LNCaP clone FGC (cell line): ENCODE measurements at regions not wholly inside any gene's neighbourhood (a gene's known extent, or its start where the extent isn't known, plus 50 kb on each side); places are given as distances from the start of the nearest gene placed in this dataset.

Experiments
- DNase-seq: peaks from one replicate; pipeline ENCODE4 v3.0.0-alpha.2; 2011; ENCODE audit warnings: low read depth
- H3K4me3 ChIP-seq: 2 replicates; pipeline ENCODE4 v1.5.1; 2011; ENCODE audit warnings: mild to moderate bottlenecking, low read depth, low read length, control low read depth
- TF ChIP-seq, protein P1 (sequence below): IDR thresholded peaks from 2 replicates; pipeline ENCODE4 v1.5.1; 2012; ENCODE audit warnings: mild to moderate bottlenecking; ENCODE audit not compliant: control insufficient read depth, insufficient read depth; ENCODE audit errors: extremely low read depth

DNA sequence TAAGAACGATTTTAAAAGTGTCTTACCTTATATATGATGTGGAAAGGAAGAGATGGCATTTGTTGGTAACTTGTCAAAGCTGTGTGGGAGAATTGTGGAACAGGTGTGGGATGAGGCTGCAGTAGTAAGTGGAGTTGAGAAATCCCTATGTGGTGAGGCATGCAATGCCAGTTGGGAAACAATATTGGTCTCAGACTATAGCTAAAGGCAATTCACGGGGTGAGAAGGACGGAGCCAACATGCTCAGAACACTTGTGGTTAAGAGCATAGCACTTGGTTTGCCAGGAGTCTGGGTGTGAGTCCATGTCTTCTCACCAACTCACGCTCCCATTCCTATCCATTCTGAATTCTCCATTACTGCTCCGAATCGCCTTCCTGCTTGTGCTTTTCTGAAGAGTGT is 615.6 kb upstream of the ADAMTS9 start:
- TF ChIP-seq, protein P1, sequence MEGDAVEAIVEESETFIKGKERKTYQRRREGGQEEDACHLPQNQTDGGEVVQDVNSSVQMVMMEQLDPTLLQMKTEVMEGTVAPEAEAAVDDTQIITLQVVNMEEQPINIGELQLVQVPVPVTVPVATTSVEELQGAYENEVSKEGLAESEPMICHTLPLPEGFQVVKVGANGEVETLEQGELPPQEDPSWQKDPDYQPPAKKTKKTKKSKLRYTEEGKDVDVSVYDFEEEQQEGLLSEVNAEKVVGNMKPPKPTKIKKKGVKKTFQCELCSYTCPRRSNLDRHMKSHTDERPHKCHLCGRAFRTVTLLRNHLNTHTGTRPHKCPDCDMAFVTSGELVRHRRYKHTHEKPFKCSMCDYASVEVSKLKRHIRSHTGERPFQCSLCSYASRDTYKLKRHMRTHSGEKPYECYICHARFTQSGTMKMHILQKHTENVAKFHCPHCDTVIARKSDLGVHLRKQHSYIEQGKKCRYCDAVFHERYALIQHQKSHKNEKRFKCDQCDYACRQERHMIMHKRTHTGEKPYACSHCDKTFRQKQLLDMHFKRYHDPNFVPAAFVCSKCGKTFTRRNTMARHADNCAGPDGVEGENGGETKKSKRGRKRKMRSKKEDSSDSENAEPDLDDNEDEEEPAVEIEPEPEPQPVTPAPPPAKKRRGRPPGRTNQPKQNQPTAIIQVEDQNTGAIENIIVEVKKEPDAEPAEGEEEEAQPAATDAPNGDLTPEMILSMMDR, result no peak
- no peak overlapping the region for H3K4me3 ChIP-seq
- DNase-seq, result no peak

DNA sequence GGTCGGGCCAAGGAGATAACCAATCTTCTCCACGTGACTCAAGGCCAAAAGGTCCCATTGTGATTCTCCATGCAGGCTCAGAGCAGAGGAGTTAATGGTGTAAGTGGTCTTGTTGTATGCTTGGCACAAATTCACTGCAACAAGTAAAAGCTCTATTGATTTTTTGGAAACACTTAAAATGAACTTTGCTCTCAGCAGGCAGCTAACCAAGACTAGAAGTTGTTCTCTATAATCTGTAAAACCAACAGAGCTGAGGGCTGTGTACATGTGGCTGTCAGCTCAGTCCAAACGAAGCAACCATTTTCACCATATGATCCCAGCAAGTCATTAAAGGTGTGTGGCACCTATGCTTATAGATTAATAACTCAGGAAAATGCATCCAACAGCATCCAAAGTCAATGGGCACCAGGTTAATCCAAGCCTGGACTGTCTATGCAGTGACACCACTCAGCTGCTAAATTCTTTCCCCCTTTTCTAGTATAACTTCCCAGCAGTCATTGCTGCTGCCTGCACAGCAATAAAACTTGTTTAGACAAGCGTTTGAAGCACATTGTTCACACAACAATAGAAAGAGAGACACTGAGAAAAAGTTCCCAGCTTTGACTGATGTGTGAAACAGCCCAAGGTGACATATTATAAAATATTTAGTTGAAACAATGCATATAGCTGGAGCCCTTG is 603.8 kb upstream of the ADAMTS9 start:
- DNase-seq, result no peak
- TF ChIP-seq, protein P1, result no peak
- no peak overlapping the region for H3K4me3 ChIP-seq

DNA sequence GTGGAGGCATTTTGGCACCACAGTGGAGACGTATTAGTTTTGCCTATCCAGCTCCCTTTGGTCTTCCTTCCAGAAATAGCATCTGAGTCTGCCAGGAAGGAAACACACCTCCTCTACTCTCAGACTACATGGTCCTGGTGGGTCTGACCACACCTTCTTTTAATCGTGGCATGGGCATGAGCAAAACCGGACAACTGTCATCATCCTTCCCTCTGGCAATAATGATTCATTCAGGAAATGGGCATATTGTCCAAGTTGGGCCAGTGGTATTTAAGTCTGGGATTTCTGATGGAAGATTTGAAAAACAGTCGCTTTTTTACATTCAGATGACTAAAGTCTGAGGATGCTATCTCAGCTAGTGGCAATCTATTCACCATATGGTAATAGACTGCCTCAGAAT is 601.0 kb upstream of the ADAMTS9 start:
- no peak overlapping the region for H3K4me3 ChIP-seq
- TF ChIP-seq, protein P1, result no peak
- no peak for DNase-seq

DNA sequence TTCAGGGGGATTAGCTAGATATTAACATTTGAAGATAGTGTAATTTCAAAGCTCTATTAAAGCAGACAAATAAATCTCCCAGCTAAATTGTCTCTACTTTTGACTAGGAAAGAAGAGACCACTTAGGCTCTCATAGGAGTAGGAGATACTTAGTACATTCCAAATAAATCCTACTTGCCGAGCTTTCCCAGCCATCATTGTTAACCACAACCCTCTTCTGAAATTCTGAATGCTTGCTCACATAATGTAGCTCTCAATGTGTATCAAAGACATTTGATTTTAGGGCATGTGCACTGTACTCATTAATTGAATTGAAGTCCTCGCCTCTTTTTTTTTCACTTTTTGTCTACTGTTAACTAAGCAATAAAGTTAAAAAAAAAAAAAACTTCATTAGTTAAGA is 598.2 kb upstream of the ADAMTS9 start:
- no peak for DNase-seq
- H3K4me3 ChIP-seq, result no peak overlapping the region
- TF ChIP-seq, protein P1, result no peak

DNA sequence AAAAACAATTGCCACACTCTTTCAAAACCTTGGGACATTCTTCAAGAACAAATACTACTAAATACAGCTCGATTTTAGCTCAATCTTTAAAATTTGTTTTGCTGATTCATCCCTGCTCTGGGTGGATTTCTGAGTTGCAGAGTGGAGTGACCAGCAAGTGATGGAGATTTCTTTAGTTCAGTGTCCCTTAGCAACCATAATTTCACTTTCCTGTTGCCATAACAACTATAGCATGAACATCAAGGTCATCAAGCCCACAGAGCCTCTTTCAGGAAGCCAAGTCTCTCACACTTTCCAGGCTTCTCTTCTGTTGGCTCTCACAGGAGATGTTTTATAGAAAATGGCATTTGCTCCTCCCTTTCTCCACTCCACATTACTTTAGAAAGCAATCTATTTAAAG is 597.2 kb upstream of the ADAMTS9 start:
- H3K4me3 ChIP-seq, result no peak overlapping the region
- TF ChIP-seq, protein P1, result no peak
- no peak for DNase-seq

DNA sequence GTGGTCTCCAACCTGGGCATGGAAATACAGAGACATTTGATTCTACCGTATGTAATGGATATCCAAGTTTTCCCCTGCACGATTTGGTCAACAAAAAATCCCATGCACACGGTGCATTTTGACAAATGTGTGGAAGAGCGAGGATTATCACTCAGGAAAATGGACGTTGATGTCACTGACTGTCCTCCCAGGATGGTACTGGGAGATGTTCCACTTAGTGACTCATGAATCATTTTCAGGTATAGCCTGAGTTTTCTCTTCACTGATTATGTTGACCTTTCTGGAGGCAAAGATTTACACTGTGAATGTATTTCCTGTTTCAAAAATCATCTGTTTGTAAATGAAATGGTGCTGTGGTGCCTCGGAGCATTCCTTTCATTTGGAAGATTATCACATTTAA is 596.7 kb upstream of the ADAMTS9 start:
- no peak overlapping the region for H3K4me3 ChIP-seq
- TF ChIP-seq, protein P1, result no peak
- no peak for DNase-seq

DNA sequence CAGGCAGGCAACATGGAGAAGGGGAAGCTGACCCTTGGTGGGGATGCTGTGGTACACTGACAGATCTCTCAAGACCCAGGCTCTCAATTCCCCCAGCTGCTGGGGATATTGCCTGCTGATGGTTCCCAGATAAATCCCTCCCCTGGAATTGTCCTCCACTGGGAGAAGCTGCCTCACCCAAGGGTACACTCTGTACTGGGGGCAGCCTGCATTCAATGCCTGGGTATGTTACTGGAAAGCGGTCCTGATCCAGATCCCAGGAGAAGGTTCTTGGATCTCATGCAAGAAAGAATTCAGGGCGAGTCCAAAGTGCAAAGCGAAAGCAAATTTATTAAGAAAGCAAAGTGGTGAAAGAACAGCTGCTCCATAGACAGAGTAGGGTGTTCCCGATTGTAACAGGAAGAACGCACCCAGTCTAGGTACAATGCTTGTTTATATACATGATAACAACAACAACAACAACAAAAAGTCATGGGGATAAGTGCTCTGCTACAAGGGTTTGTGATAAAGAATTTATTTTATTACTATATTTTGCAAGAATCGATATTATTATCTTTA is 591.5 kb upstream of the ADAMTS9 start:
- H3K4me3 ChIP-seq, result no peak overlapping the region
- DNase-seq, result no peak
- TF ChIP-seq, protein P1, result no peak
